H9 (cell line): ENCODE measurements at regions not wholly inside any gene's neighbourhood (a gene's known extent, or its start where the extent isn't known, plus 50 kb on each side); places are given as distances from the start of the nearest gene placed in this dataset.

Experiments used
- DNase-seq: peaks from one replicate; pipeline ENCODE4 v3.0.0-alpha.2; 2017
- H2AFZ ChIP-seq: one replicate; pipeline ENCODE4 v1.6.1; 2013; ENCODE audit warnings: mild to moderate bottlenecking, low read length, control low read depth, moderate library complexity
- H2AK5ac ChIP-seq: 2 replicates; pipeline ENCODE4 v1.6.1; 2013; ENCODE audit warnings: low read length, control low read depth, mixed read lengths; ENCODE audit not compliant: insufficient read length
- H2BK120ac ChIP-seq: one replicate; pipeline ENCODE4 v1.6.1; 2013; ENCODE audit warnings: low read depth, mild to moderate bottlenecking, low read length, control low read depth, inconsistent platforms; ENCODE audit not compliant: poor library complexity, severe bottlenecking
- H2BK12ac ChIP-seq: 2 replicates; pipeline ENCODE4 v1.6.1; 2013; ENCODE audit warnings: low read length, control low read depth, mixed read lengths, low read depth; ENCODE audit not compliant: insufficient read length
- H2BK15ac ChIP-seq: 2 replicates; pipeline ENCODE4 v1.6.1; 2013; ENCODE audit warnings: low read depth, low read length, control low read depth
- H2BK20ac ChIP-seq: one replicate; pipeline ENCODE4 v1.6.1; 2013; ENCODE audit warnings: low read depth, mild to moderate bottlenecking, low read length, control low read depth, inconsistent platforms; ENCODE audit not compliant: poor library complexity, severe bottlenecking
- H2BK5ac ChIP-seq: 2 replicates; pipeline ENCODE4 v1.6.1; 2013; ENCODE audit warnings: low read length, control low read depth, mixed read lengths; ENCODE audit not compliant: insufficient read length
- H3K14ac ChIP-seq: 2 replicates; pipeline ENCODE4 v1.6.1; 2013; ENCODE audit warnings: low read length, control low read depth; ENCODE audit not compliant: insufficient read depth
- H3K18ac ChIP-seq: 2 replicates; pipeline ENCODE4 v1.6.1; 2013; ENCODE audit warnings: low read depth, mild to moderate bottlenecking, mixed read lengths, low read length, control low read depth; ENCODE audit not compliant: insufficient read length
- H3K23ac ChIP-seq: 2 replicates; pipeline ENCODE4 v1.6.1; 2013; ENCODE audit warnings: low read length, control low read depth, mixed read lengths, low read depth; ENCODE audit not compliant: insufficient read length
- H3K23me2 ChIP-seq: 2 replicates; pipeline ENCODE4 v1.6.1; 2013; ENCODE audit warnings: low read depth, mild to moderate bottlenecking, mixed read lengths, low read length, control low read depth; ENCODE audit not compliant: insufficient read length, poor library complexity, severe bottlenecking
- H3K27ac ChIP-seq: 2 replicates; pipeline ENCODE4 v1.5.1; 2013; ENCODE audit warnings: low read length, control low read depth, mixed read lengths, low read depth; ENCODE audit not compliant: insufficient read length
- H3K27me3 ChIP-seq: 2 replicates; pipeline ENCODE4 v1.6.1; 2013; ENCODE audit warnings: low read length, control low read depth, inconsistent platforms; ENCODE audit not compliant: insufficient read depth
- H3K4ac ChIP-seq: 2 replicates; pipeline ENCODE4 v1.6.1; 2013; ENCODE audit warnings: low read depth, mild to moderate bottlenecking, control low read depth, inconsistent platforms, low read length, moderate library complexity
- H3K4me1 ChIP-seq: 2 replicates; pipeline ENCODE4 v1.6.1; 2013; ENCODE audit warnings: low read length, control low read depth, inconsistent platforms; ENCODE audit not compliant: insufficient read depth
- H3K4me2 ChIP-seq: 2 replicates; pipeline ENCODE4 v1.6.1; 2013; ENCODE audit warnings: low read length, control low read depth, mixed read lengths; ENCODE audit not compliant: insufficient read length, insufficient read depth
- H3K56ac ChIP-seq: 2 replicates; pipeline ENCODE4 v1.6.1; 2013; ENCODE audit warnings: low read depth, mild to moderate bottlenecking, mixed read lengths, low read length, control low read depth; ENCODE audit not compliant: insufficient read length
- H3K79me1 ChIP-seq: 2 replicates; pipeline ENCODE4 v1.6.1; 2013; ENCODE audit warnings: low read depth, mild to moderate bottlenecking, moderate library complexity, low read length, control low read depth, inconsistent platforms; ENCODE audit not compliant: insufficient read depth, poor library complexity, severe bottlenecking
- H3K79me2 ChIP-seq: 2 replicates; pipeline ENCODE4 v1.6.1; 2013; ENCODE audit warnings: low read length, control low read depth, inconsistent platforms; ENCODE audit not compliant: insufficient read depth
- H3K9ac ChIP-seq: 2 replicates; pipeline ENCODE4 v1.6.1; 2013; ENCODE audit warnings: low read length, control low read depth, mixed read lengths; ENCODE audit not compliant: insufficient read length; ENCODE audit errors: extremely low read depth
- H3K9me3 ChIP-seq: one replicate; pipeline ENCODE4 v1.6.1; 2013; ENCODE audit warnings: low read depth, low read length, inconsistent platforms; ENCODE audit not compliant: control insufficient read depth
- H3T11ph ChIP-seq: one replicate; pipeline ENCODE4 v1.6.1; 2013; ENCODE audit warnings: mild to moderate bottlenecking, low read length, control low read depth, inconsistent platforms
- H4K20me1 ChIP-seq: one replicate; pipeline ENCODE4 v1.6.1; 2013; ENCODE audit not compliant: control insufficient read depth, insufficient read length, insufficient read depth
- H4K5ac ChIP-seq: 2 replicates; pipeline ENCODE4 v1.6.1; 2013; ENCODE audit warnings: low read depth, mild to moderate bottlenecking, mixed read lengths, low read length, control low read depth; ENCODE audit not compliant: insufficient read length
- H4K8ac ChIP-seq: replicated peaks from 2 replicates; pipeline ENCODE4 v1.6.1; 2013; ENCODE audit warnings: low read length, control low read depth, mixed read lengths, low read depth; ENCODE audit not compliant: insufficient read length
- H4K91ac ChIP-seq: 2 replicates; pipeline ENCODE4 v1.6.1; 2013; ENCODE audit warnings: low read depth, mild to moderate bottlenecking, moderate library complexity, mixed read lengths, low read length, control low read depth; ENCODE audit not compliant: insufficient read length
- H3K27ac Mint-ChIP-seq, 3 experiments: 2 replicates in 2 of 3; 3 replicates in 1 of 3; pipeline ENCODE4 v1.8.0; 2020 to 2021; ENCODE audit warnings: mixed read lengths in 3 of 3, mild to moderate bottlenecking in 1 of 3, moderate library complexity in 1 of 3
- H3K27me3 Mint-ChIP-seq: 2 replicates; pipeline ENCODE4 v1.8.0; 2021; ENCODE audit warnings: low read depth, mild to moderate bottlenecking, moderate library complexity, mixed read lengths
- H3K36me3 Mint-ChIP-seq, 3 experiments: 2 replicates in 2 of 3; 3 replicates in 1 of 3; pipeline ENCODE4 v1.8.0; 2020 to 2021; ENCODE audit warnings: low read depth in 3 of 3, mixed read lengths in 3 of 3; ENCODE audit not compliant: insufficient read depth in 1 of 3
- H3K4me1 Mint-ChIP-seq, 2 experiments: 2 replicates each; pipeline ENCODE4 v1.8.0; 2020; ENCODE audit warnings: mixed read lengths in 2 of 2
- H3K4me3 Mint-ChIP-seq, 2 experiments: 2 replicates in 1 of 2; 3 replicates in 1 of 2; pipeline ENCODE4 v1.8.0; 2020 to 2021; ENCODE audit warnings: mild to moderate bottlenecking in 2 of 2, mixed read lengths in 2 of 2, moderate library complexity in 1 of 2
- H3K9me3 Mint-ChIP-seq, 2 experiments: 2 replicates in 1 of 2; 3 replicates in 1 of 2; pipeline ENCODE4 v1.8.0; 2020; ENCODE audit warnings: mild to moderate bottlenecking in 2 of 2, mixed read lengths in 2 of 2, moderate library complexity in 1 of 2
- CTCF ChIP-seq: fragments of 200-600 bp; sonication (generic); conservative IDR thresholded peaks from 3 replicates; pipeline ENCODE4 v1.8.0; 2021; ENCODE audit warnings: antibody characterized with exemption, mild to moderate bottlenecking
- WGBS: extraction: QIAGEN DNeasy Blood & Tissue Kit; methylation state at CpG from one replicate; pipeline ENCODE4 v1.1.7; 2013; ENCODE audit warnings: missing lambda C conversion rate, low lambda C conversion rate, mixed read lengths; ENCODE audit not compliant: insufficient read length; ENCODE audit errors: extremely low coverage; 5-methylcytosine and 5-hydroxymethylcytosine counted together

- Histone ChIP-seq H4K91ac (no peak overlapping the region), H2BK120ac (no peak overlapping the region), H3K18ac (no peak overlapping the region), H3K27ac (no peak overlapping the region), H3K4me2 (no peak overlapping the region), H3K4ac (no peak overlapping the region), H3K4me1 (no peaks in the 10 kb centered on the region), H4K20me1 (no peaks in the 10 kb centered on the region), H3T11ph (no peak overlapping the region), H2BK20ac (no peak overlapping the region), H2BK15ac (no peak overlapping the region), H2BK12ac (no peak overlapping the region), H4K5ac (no peak overlapping the region), H3K27me3 (no peaks in the 10 kb centered on the region), H3K79me1 (no peaks in the 10 kb centered on the region), H3K79me2 (no peaks in the 10 kb centered on the region), H4K8ac (no peak overlapping the region), H3K14ac (no peak overlapping the region), H3K23me2 (no peaks in the 10 kb centered on the region), H2AK5ac (no peak overlapping the region), H2BK5ac (no peak overlapping the region), H3K9ac (no peak overlapping the region), H3K56ac (no peak overlapping the region), H3K23ac (no peak overlapping the region), H3K9me3 (no peaks in the 10 kb centered on the region), H2AFZ (no peak overlapping the region)
- no peaks in the 10 kb centered on the region for H3K9me3 Mint-ChIP-seq
- no peaks in the 10 kb centered on the region for H3K27me3 Mint-ChIP-seq
- DNase-seq, result no peak
- no peaks in the 10 kb centered on the region for H3K36me3 Mint-ChIP-seq
- no peak for TF ChIP-seq CTCF
- WGBS, result no CpG with 5 or more reads among the region's 1 CpG
- no peak overlapping the region for H3K27ac Mint-ChIP-seq
- H3K4me3 Mint-ChIP-seq, result no peak overlapping the region
- H3K4me1 Mint-ChIP-seq, result no peaks in the 10 kb centered on the region
These were observed 706.6 kb upstream of the EPHA5 start for GRCh38 chr4:66376921-66377320.
